CD4-positive, alpha-beta memory T cell (primary cell): ENCODE measurements at regions not wholly inside any gene's neighbourhood (a gene's known extent, or its start where the extent isn't known, plus 50 kb on each side); places are given as distances from the start of the nearest gene placed in this dataset.
"Not testable (repeated sequence)": the region's sequence is repeated elsewhere in the genome, so short reads cannot be mapped to it uniquely, and the experiment has no call there.

Experiments
- CTCF ChIA-PET: fragments of 350-600 bp; sonication (Branson Sonifier 250); formaldehyde crosslinking; loops from one replicate; lab custom pipeline; 2021; ENCODE audit warnings: inconsistent platforms; ENCODE audit not compliant: partially characterized antibody; lab: Charles Lee
- POLR2A ChIA-PET: fragments of 350-600 bp; sonication (Branson Sonifier 250); formaldehyde crosslinking; loops from one replicate; lab custom pipeline; 2021; ENCODE audit not compliant: partially characterized antibody; lab: Charles Lee
- DNase-seq, 5 donors: peaks; one replicate each; pipeline versions ENCODE4 v3.0.0 to v3.0.0-alpha.2; 2020 to 2022; ENCODE audit warnings: mixed read lengths in 1 of 5
- H3K27ac ChIP-seq: one replicate; pipeline ENCODE4 v1.7.0; 2013; ENCODE audit warnings: low read depth, low read length
- H3K27me3 ChIP-seq: 2 replicates; pipeline ENCODE4 v1.7.0; 2013; ENCODE audit warnings: mild to moderate bottlenecking, low read length, moderate library complexity; ENCODE audit not compliant: insufficient read depth
- H3K36me3 ChIP-seq: 2 replicates; pipeline ENCODE4 v1.7.0; 2013; ENCODE audit warnings: mild to moderate bottlenecking, low read length, moderate library complexity; ENCODE audit not compliant: insufficient read depth
- H3K4me1 ChIP-seq: 2 replicates; pipeline ENCODE4 v1.7.0; 2013; ENCODE audit warnings: mild to moderate bottlenecking, low read length, moderate library complexity; ENCODE audit not compliant: insufficient read depth
- H3K4me3 ChIP-seq, 2 donors: one replicate each; pipeline ENCODE4 v1.7.0; 2013; ENCODE audit warnings: low read length in 2 of 2, mild to moderate bottlenecking in 1 of 2
- H3K9me3 ChIP-seq, 2 donors: one replicate each; pipeline ENCODE4 v1.7.0; 2013; ENCODE audit warnings: low read length in 2 of 2, control low read depth in 1 of 2; ENCODE audit not compliant: control insufficient read depth in 1 of 2
- H3K27ac Mint-ChIP-seq, 7 donors: one replicate each; pipeline ENCODE4 v1.8.0; 2020 to 2021; ENCODE audit warnings: mixed read lengths in 7 of 7, mild to moderate bottlenecking in 6 of 7, inconsistent platforms in 3 of 7, moderate library complexity in 3 of 7
- H3K27me3 Mint-ChIP-seq, 2 donors: one replicate each; pipeline ENCODE4 v1.8.0; 2020 to 2021; ENCODE audit warnings: mixed read lengths in 2 of 2
- H3K36me3 Mint-ChIP-seq, 2 donors: one replicate each; pipeline ENCODE4 v1.8.0; 2020 to 2021; ENCODE audit warnings: mixed read lengths in 2 of 2, inconsistent platforms in 1 of 2, mild to moderate bottlenecking in 1 of 2
- H3K4me1 Mint-ChIP-seq, 4 donors: one replicate each; pipeline ENCODE4 v1.8.0; 2020 to 2021; ENCODE audit warnings: mixed read lengths in 4 of 4, mild to moderate bottlenecking in 1 of 4
- H3K4me3 Mint-ChIP-seq, 8 donors: one replicate each; pipeline ENCODE4 v1.8.0; 2020 to 2021; ENCODE audit warnings: mixed read lengths in 8 of 8, mild to moderate bottlenecking in 7 of 8, moderate library complexity in 6 of 8, inconsistent platforms in 3 of 8
- H3K9me3 Mint-ChIP-seq, 8 donors: one replicate each; pipeline ENCODE4 v1.8.0; 2020 to 2021; ENCODE audit warnings: mixed read lengths in 8 of 8, mild to moderate bottlenecking in 5 of 8, inconsistent platforms in 3 of 8, moderate library complexity in 1 of 8
- intact Hi-C: fragments of 100-400 bp; cut with micrococcal nuclease; formaldehyde crosslinking; loops from one replicate; pipeline ENCODE4 v1.15.1; 2023

- H3K27ac ChIP-seq: no peak overlapping the region
- ChIA-PET POLR2A (interaction anchor here (0.6 kb wide), 1 partner anchor 44 kb away, joined by 3 read pairs; no protein-coding TSS in a partner anchor), CTCF (no interaction called here)
- intact Hi-C loops: no loop called here
- H3K9me3 Mint-ChIP-seq: peaks cover 0 to 26% (median 10%) of the 10 kb centered on the region in 8 donors
- no peaks in the 10 kb centered on the region for H3K27me3 Mint-ChIP-seq
- H3K36me3 Mint-ChIP-seq: no peaks in the 10 kb centered on the region
- no peaks in the 10 kb centered on the region for H3K4me1 ChIP-seq
- no peaks in the 10 kb centered on the region for H3K36me3 ChIP-seq
- H3K4me3 ChIP-seq: no peak overlapping the region
- no peak for DNase-seq
- no peak overlapping the region for H3K4me3 Mint-ChIP-seq
- H3K27ac Mint-ChIP-seq: no peak overlapping the region
- no peaks in the 10 kb centered on the region for H3K9me3 ChIP-seq
- no peaks in the 10 kb centered on the region for H3K4me1 Mint-ChIP-seq
- no peaks in the 10 kb centered on the region for H3K27me3 ChIP-seq
Measured at GRCh38 chr14:83624541-83624940, 1905.4 kb upstream of the FLRT2 start.

GRCh38 chr14:83632375-83632774 is 1897.6 kb upstream of the FLRT2 start:
- ChIA-PET POLR2A (no interaction called here), CTCF (no interaction called here)
- no peaks in the 10 kb centered on the region for H3K4me1 ChIP-seq
- H3K36me3 ChIP-seq: no peaks in the 10 kb centered on the region
- Mint-ChIP-seq H3K4me1 (no peaks in the 10 kb centered on the region), H3K27ac (no peak overlapping the region), H3K4me3 (no peak overlapping the region), H3K27me3 (no peaks in the 10 kb centered on the region), H3K9me3 (peaks cover 1 to 28% (median 13%) of the 10 kb centered on the region in 8 donors), H3K36me3 (no peaks in the 10 kb centered on the region)
- intact Hi-C loops: no loop called here
- no peak for DNase-seq
- H3K9me3 ChIP-seq: no peaks in the 10 kb centered on the region
- H3K27ac ChIP-seq: no peak overlapping the region
- no peak overlapping the region for H3K4me3 ChIP-seq
- H3K27me3 ChIP-seq: no peaks in the 10 kb centered on the region

GRCh38 chr14:83638748-83639504 is 1891.0 kb upstream of the FLRT2 start:
- Histone ChIP-seq H3K4me1 (no peaks in the 10 kb centered on the region), H3K27ac (no peak overlapping the region), H3K27me3 (no peaks in the 10 kb centered on the region), H3K36me3 (no peaks in the 10 kb centered on the region), H3K9me3 (no peaks in the 10 kb centered on the region), H3K4me3 (no peak overlapping the region)
- Mint-ChIP-seq H3K36me3 (no peaks in the 10 kb centered on the region), H3K27me3 (no peaks in the 10 kb centered on the region), H3K4me1 (no peaks in the 10 kb centered on the region), H3K4me3 (no peak overlapping the region), H3K27ac (no peak overlapping the region), H3K9me3 (peaks cover 1 to 12% (median 3%) of the 10 kb centered on the region in 8 donors)
- intact Hi-C loops: no loop called here
- CTCF ChIA-PET: no interaction called here
- POLR2A ChIA-PET: no interaction called here
- DNase-seq: no peak

GRCh38 chr14:83639505-83639875 is 1890.5 kb upstream of the FLRT2 start:
- peaks cover 1 to 11% (median 3%) of the 10 kb centered on the region in 8 donors for H3K9me3 Mint-ChIP-seq
- H3K4me3 Mint-ChIP-seq, DNase-seq, H3K4me1 Mint-ChIP-seq, intact Hi-C loops, H3K4me1 ChIP-seq, H3K27ac Mint-ChIP-seq, H3K27me3 ChIP-seq, POLR2A ChIA-PET, H3K36me3 ChIP-seq, CTCF ChIA-PET, H3K4me3 ChIP-seq, H3K36me3 Mint-ChIP-seq, H3K9me3 ChIP-seq, H3K27me3 Mint-ChIP-seq, H3K27ac ChIP-seq: not testable (repeated sequence)

GRCh38 chr14:83646228-83646627 is 1883.7 kb upstream of the FLRT2 start:
- Histone ChIP-seq H3K27me3 (no peaks in the 10 kb centered on the region), H3K4me3 (no peak overlapping the region), H3K27ac (no peak overlapping the region), H3K9me3 (no peaks in the 10 kb centered on the region), H3K4me1 (no peaks in the 10 kb centered on the region), H3K36me3 (no peaks in the 10 kb centered on the region)
- intact Hi-C loops: no loop called here
- H3K36me3 Mint-ChIP-seq: peaks cover 0 to 1% of the 10 kb centered on the region in 2 donors
- ChIA-PET POLR2A (no interaction called here), CTCF (no interaction called here)
- no peak overlapping the region for H3K27ac Mint-ChIP-seq
- H3K9me3 Mint-ChIP-seq: peaks cover 0 to 27% (median 11%) of the 10 kb centered on the region in 8 donors
- DNase-seq: no peak
- H3K27me3 Mint-ChIP-seq: no peaks in the 10 kb centered on the region
- no peaks in the 10 kb centered on the region for H3K4me1 Mint-ChIP-seq
- H3K4me3 Mint-ChIP-seq: no peak overlapping the region

- no peak overlapping the region for H3K4me3 ChIP-seq
- intact Hi-C loops: no loop called here
- no peaks in the 10 kb centered on the region for H3K36me3 ChIP-seq
- H3K4me1 Mint-ChIP-seq: no peaks in the 10 kb centered on the region
- no peaks in the 10 kb centered on the region for H3K27me3 Mint-ChIP-seq
- no peak overlapping the region for H3K4me3 Mint-ChIP-seq
- H3K36me3 Mint-ChIP-seq: no peaks in the 10 kb centered on the region
- ChIA-PET POLR2A (no interaction called here), CTCF (no interaction called here)
- H3K27me3 ChIP-seq: no peaks in the 10 kb centered on the region
- no peaks in the 10 kb centered on the region for H3K9me3 ChIP-seq
- no peak for DNase-seq
- H3K27ac Mint-ChIP-seq: no peak overlapping the region
- H3K27ac ChIP-seq: no peak overlapping the region
- peaks cover 0 to 26% (median 12%) of the 10 kb centered on the region in 8 donors for H3K9me3 Mint-ChIP-seq
- no peaks in the 10 kb centered on the region for H3K4me1 ChIP-seq
Measured at GRCh38 chr14:83660597-83660996, 1869.3 kb upstream of the FLRT2 start.

- Mint-ChIP-seq H3K4me3 (no peak overlapping the region), H3K27me3 (no peaks in the 10 kb centered on the region), H3K4me1 (no peaks in the 10 kb centered on the region), H3K27ac (no peak overlapping the region), H3K36me3 (no peaks in the 10 kb centered on the region), H3K9me3 (peaks cover 3 to 29% (median 15%) of the 10 kb centered on the region in 8 donors)
- Histone ChIP-seq H3K4me1 (no peaks in the 10 kb centered on the region), H3K9me3 (no peaks in the 10 kb centered on the region), H3K36me3 (no peaks in the 10 kb centered on the region), H3K27ac (no peak overlapping the region), H3K27me3 (no peaks in the 10 kb centered on the region), H3K4me3 (no peak overlapping the region)
- intact Hi-C loops: no loop called here
- POLR2A ChIA-PET: no interaction called here
- CTCF ChIA-PET: no interaction called here
- no peak for DNase-seq
Measured at GRCh38 chr14:83664389-83664788, 1865.6 kb upstream of the FLRT2 start.
